H1 (cell line): ENCODE measurements at regions not wholly inside any gene's neighbourhood (a gene's known extent, or its start where the extent isn't known, plus 50 kb on each side); places are given as distances from the start of the nearest gene placed in this dataset.

ENCODE experiments used
- CTCF ChIA-PET: fragments of 300-600 bp; sonication (Branson Sonifier 250); formaldehyde crosslinking; loops from one replicate; lab custom pipeline; 2021; ENCODE audit not compliant: partially characterized antibody; lab: Charles Lee
- POLR2A ChIA-PET: fragments of 300-600 bp; sonication (Branson Sonifier 250); formaldehyde crosslinking; loops from one replicate; lab custom pipeline; 2021; ENCODE audit warnings: inconsistent platforms; ENCODE audit not compliant: partially characterized antibody; lab: Charles Lee
- DNase-seq, 2 experiments: peaks; one replicate each; pipeline versions ENCODE4 v3.0.0 to v3.0.0-alpha.2; 2010 to 2022; ENCODE audit warnings: low spot score in 2 of 2, low read depth in 1 of 2, mixed read lengths in 1 of 2
- FAIRE-seq: peaks from 2 replicates; lab custom pipeline; 2011; peaks lifted over from hg19 to GRCh38; lab: Jason Lieb, UNC
- H2AFZ ChIP-seq: 2 replicates; pipeline ENCODE4 v1.8.1; 2012; ENCODE audit warnings: low read length, inconsistent platforms
- H2AK5ac ChIP-seq: 2 replicates; pipeline ENCODE4 v1.6.1; 2013; ENCODE audit warnings: low read depth, low read length
- H2BK120ac ChIP-seq: replicated peaks from 2 replicates; pipeline ENCODE3; 2013; ENCODE audit warnings: low read depth, low read length, inconsistent platforms
- H2BK12ac ChIP-seq: 2 replicates; pipeline ENCODE4 v1.6.1; 2013; ENCODE audit warnings: low read depth, low read length
- H2BK15ac ChIP-seq: 2 replicates; pipeline ENCODE4 v1.6.1; 2013; ENCODE audit warnings: low read length
- H2BK20ac ChIP-seq: 2 replicates; pipeline ENCODE4 v1.6.1; 2013; ENCODE audit warnings: low read length
- H2BK5ac ChIP-seq: 2 replicates; pipeline ENCODE4 v1.6.1; 2013; ENCODE audit warnings: low read depth, low read length
- H3K14ac ChIP-seq: 2 replicates; pipeline ENCODE4 v1.6.1; 2013; ENCODE audit warnings: inconsistent platforms; ENCODE audit not compliant: insufficient read length
- H3K18ac ChIP-seq: 2 replicates; pipeline ENCODE4 v1.6.1; 2013; ENCODE audit warnings: low read length; ENCODE audit errors: extremely low read depth
- H3K23ac ChIP-seq: 2 replicates; pipeline ENCODE4 v1.6.1; 2013; ENCODE audit warnings: inconsistent platforms; ENCODE audit not compliant: insufficient read length
- H3K23me2 ChIP-seq: 2 replicates; pipeline ENCODE4 v1.6.1; 2013; ENCODE audit warnings: low read depth, low read length
- H3K27ac ChIP-seq: 2 replicates; pipeline ENCODE4 v1.6.1; 2011; ENCODE audit warnings: low read depth, low read length, inconsistent platforms
- H3K27me3 ChIP-seq, 4 experiments: replicated peaks in 1 of 4; 1 replicate in 1 of 4; 2 replicates in 3 of 4; pipeline versions ENCODE4 v1.6.1 to v1.8.1; 2011 to 2013; ENCODE audit warnings: low read length in 3 of 4, mild to moderate bottlenecking in 3 of 4, inconsistent platforms in 2 of 4, mixed read lengths in 2 of 4, moderate library complexity in 1 of 4; ENCODE audit not compliant: control insufficient read depth in 3 of 4, insufficient read depth in 3 of 4; ENCODE audit errors: extremely low read depth in 1 of 4
- H3K36me3 ChIP-seq, 4 experiments: 2 replicates each; pipeline versions ENCODE4 v1.6.1 to v1.8.1; 2011 to 2013; ENCODE audit warnings: mild to moderate bottlenecking in 4 of 4, low read length in 3 of 4, moderate library complexity in 2 of 4, control low read depth in 1 of 4, inconsistent platforms in 1 of 4; ENCODE audit not compliant: insufficient read depth in 4 of 4, control insufficient read depth in 2 of 4
- H3K4ac ChIP-seq: replicated peaks from 2 replicates; pipeline ENCODE3; 2013; ENCODE audit warnings: low read length, low read depth, mixed read lengths, inconsistent platforms; ENCODE audit not compliant: insufficient read length
- H3K4me1 ChIP-seq, 4 experiments: replicated peaks in 1 of 4; 1 replicate in 1 of 4; 2 replicates in 3 of 4; pipeline versions ENCODE4 v1.6.1 to v1.8.1; 2011 to 2013; ENCODE audit warnings: low read length in 3 of 4, inconsistent platforms in 2 of 4, mixed read lengths in 1 of 4; ENCODE audit not compliant: insufficient read depth in 4 of 4, control insufficient read depth in 3 of 4
- H3K4me2 ChIP-seq, 2 experiments: 2 replicates each; pipeline versions ENCODE4 v1.6.1 to v1.8.1; 2011 to 2013; ENCODE audit warnings: low read depth in 2 of 2, low read length in 2 of 2, control low read depth in 1 of 2, inconsistent platforms in 1 of 2, mild to moderate bottlenecking in 1 of 2; ENCODE audit not compliant: insufficient read depth in 1 of 2
- H3K4me3 ChIP-seq, 4 experiments: fragments of 200-600, 300-600 bp in 1 of 4; sonication (generic), shearing (Covaris generic), sonication (Bioruptor Twin) in 1 of 4; 2 replicates each; pipeline versions ENCODE4 v1.5.1 to v1.8.1; 2011 to 2016; ENCODE audit warnings: low read length in 4 of 4, low read depth in 3 of 4, control low read depth in 2 of 4, inconsistent platforms in 2 of 4, mild to moderate bottlenecking in 2 of 4, mixed read lengths in 1 of 4, moderate library complexity in 1 of 4; ENCODE audit not compliant: insufficient read depth in 2 of 4; ENCODE audit errors: extremely low read depth in 1 of 4
- H3K56ac ChIP-seq: replicated peaks from 2 replicates; pipeline ENCODE3; 2013; ENCODE audit warnings: low read depth, mild to moderate bottlenecking, mixed read lengths, low read length, inconsistent platforms; ENCODE audit not compliant: insufficient read length
- H3K79me1 ChIP-seq: 2 replicates; pipeline ENCODE4 v1.6.1; 2013; ENCODE audit warnings: low read depth, low read length, control low read depth
- H3K79me2 ChIP-seq, 2 experiments: 2 replicates each; pipeline versions ENCODE4 v1.6.1 to v1.8.1; 2012 to 2013; ENCODE audit warnings: low read length in 2 of 2, mild to moderate bottlenecking in 2 of 2, inconsistent platforms in 1 of 2; ENCODE audit not compliant: insufficient read depth in 2 of 2, control insufficient read depth in 1 of 2
- H3K9ac ChIP-seq, 4 experiments: replicated peaks in 1 of 4; 1 replicate in 1 of 4; 2 replicates in 3 of 4; pipeline versions ENCODE4 v1.6.1 to v1.8.1; 2011 to 2013; ENCODE audit warnings: low read depth in 3 of 4, low read length in 3 of 4, control low read depth in 2 of 4, mild to moderate bottlenecking in 2 of 4, moderate library complexity in 2 of 4, inconsistent platforms in 1 of 4; ENCODE audit errors: extremely low read depth in 1 of 4
- H3K9me3 ChIP-seq, 2 experiments: 2 replicates each; pipeline versions ENCODE4 v1.6.1 to v1.8.1; 2012 to 2013; ENCODE audit warnings: mild to moderate bottlenecking in 2 of 2, moderate library complexity in 2 of 2, control low read depth in 1 of 2, inconsistent platforms in 1 of 2, low read depth in 1 of 2, low read length in 1 of 2, mixed read lengths in 1 of 2; ENCODE audit not compliant: insufficient read depth in 2 of 2
- H4K20me1 ChIP-seq, 2 experiments: replicated peaks in 1 of 2; 2 replicates each; pipeline versions ENCODE3 to v1.8.1; 2011 to 2013; ENCODE audit warnings: inconsistent platforms in 2 of 2, low read length in 2 of 2, mild to moderate bottlenecking in 1 of 2; ENCODE audit not compliant: insufficient read depth in 2 of 2, control insufficient read depth in 1 of 2
- H4K5ac ChIP-seq: 2 replicates; pipeline ENCODE4 v1.6.1; 2013; ENCODE audit warnings: low read length, low read depth, mixed read lengths, inconsistent platforms; ENCODE audit not compliant: insufficient read length
- H4K8ac ChIP-seq: 2 replicates; pipeline ENCODE4 v1.8.0; 2013; ENCODE audit warnings: mild to moderate bottlenecking, moderate library complexity, low read length, inconsistent platforms; ENCODE audit not compliant: insufficient read depth; ENCODE audit errors: extremely low read depth
- H4K91ac ChIP-seq: replicated peaks from 2 replicates; pipeline ENCODE3; 2013; ENCODE audit warnings: low read length, mixed read lengths, inconsistent platforms; ENCODE audit not compliant: insufficient read length
- CTBP2 ChIP-seq: IDR thresholded peaks from 2 replicates; pipeline ENCODE4 v1.7.0; 2011; ENCODE audit warnings: borderline replicate concordance, mild to moderate bottlenecking, moderate library complexity, mixed read lengths, low read length; ENCODE audit not compliant: insufficient read depth, insufficient read length
- KDM5A ChIP-seq: fragments of 200-600 bp; IDR thresholded peaks from 2 replicates; pipeline ENCODE4 v1.7.1; 2012; ENCODE audit warnings: mild to moderate bottlenecking, low read length, inconsistent platforms, mixed read lengths
- POU5F1 ChIP-seq: IDR thresholded peaks from 2 replicates; pipeline ENCODE4 v1.6.1; 2011; ENCODE audit warnings: low read depth, mild to moderate bottlenecking, low read length, moderate library complexity
- RFX5 ChIP-seq: IDR thresholded peaks from 2 replicates; pipeline ENCODE4 v1.6.1; 2011; ENCODE audit warnings: low read depth, low read length, improper control_type of control experiment, borderline replicate concordance
- RXRA ChIP-seq: IDR thresholded peaks from 2 replicates; pipeline ENCODE4 v1.6.1; 2011; ENCODE audit warnings: low read depth, mild to moderate bottlenecking, low read length, moderate library complexity; ENCODE audit not compliant: insufficient read depth
- SIN3A ChIP-seq, 2 experiments: IDR thresholded peaks in 1 of 2; conservative IDR thresholded peaks in 1 of 2; 2 replicates each; pipeline ENCODE4 v1.6.1; 2011 to 2012; ENCODE audit warnings: low read length in 2 of 2, improper control_type of control experiment in 1 of 2, low read depth in 1 of 2, mild to moderate bottlenecking in 1 of 2
- SP1 ChIP-seq: IDR thresholded peaks from 2 replicates; pipeline ENCODE4 v1.6.1; 2011; ENCODE audit warnings: low read depth, low read length
- TAF1 ChIP-seq: IDR thresholded peaks from 2 replicates; pipeline ENCODE4 v1.6.1; 2011; ENCODE audit warnings: mild to moderate bottlenecking, low read depth, low read length
- TAF7 ChIP-seq: optimal IDR thresholded peaks from 2 replicates; pipeline ENCODE3; 2011; ENCODE audit warnings: low read depth, mild to moderate bottlenecking, inconsistent platforms, low read length, moderate library complexity, borderline replicate concordance
- WGBS, 2 experiments: shearing (Covaris generic) in 1 of 2; methylation state at CpG; one replicate each; pipeline versions ENCODE4 v1.1.6 to v1.1.7; 2013 to 2015; ENCODE audit warnings: low lambda C conversion rate in 2 of 2, mixed read lengths in 2 of 2, inconsistent platforms in 1 of 2, low coverage in 1 of 2, missing lambda C conversion rate in 1 of 2; ENCODE audit not compliant: insufficient replicate concordance in 2 of 2, insufficient coverage in 1 of 2, insufficient read length in 1 of 2; ENCODE audit errors: extremely low coverage in 1 of 2, missing lambda C conversion rate in 1 of 2; 5-methylcytosine and 5-hydroxymethylcytosine counted together
- TF ChIP-seq, protein P1 (sequence below), 3 experiments: IDR thresholded peaks; 1 replicate in 2 of 3; 2 replicates in 1 of 3; pipeline versions ENCODE4 v1.5.1 to v1.6.1; 2011; ENCODE audit warnings: low read length in 3 of 3, mild to moderate bottlenecking in 3 of 3, inconsistent platforms in 2 of 3, low read depth in 1 of 3, moderate library complexity in 1 of 3; ENCODE audit not compliant: insufficient read depth in 1 of 3; ENCODE audit errors: control extremely low read depth in 1 of 3
- TF ChIP-seq, protein P2 (sequence below): IDR thresholded peaks from 2 replicates; pipeline ENCODE4 v1.6.1; 2012; ENCODE audit warnings: inconsistent platforms

DNA sequence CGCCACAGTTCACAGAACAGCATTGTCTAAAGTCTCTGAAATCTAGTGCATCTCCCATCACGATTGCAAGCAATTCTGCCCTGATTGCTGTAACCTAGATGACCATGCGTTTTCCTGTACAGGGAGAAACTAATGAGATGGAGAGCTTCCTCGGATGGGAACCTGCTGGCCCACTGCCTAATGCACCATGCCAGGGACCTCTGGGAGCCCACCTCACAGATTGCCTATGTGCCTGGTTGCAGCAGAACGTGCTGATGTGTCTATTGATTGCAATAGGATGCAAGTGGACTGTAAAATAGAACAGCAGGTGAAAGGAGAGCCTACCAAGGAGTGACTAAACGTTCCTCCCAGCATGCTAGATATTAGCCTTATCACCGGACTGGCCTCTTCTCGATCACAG is 141.0 kb upstream of the RAB12 start:
- Histone ChIP-seq H3K4me2 (no peak overlapping the region), H4K8ac (no peak overlapping the region), H3K27me3 (no peaks in the 10 kb centered on the region), H3K23ac (no peak overlapping the region), H2BK20ac (no peak overlapping the region), H2BK120ac (no peak overlapping the region), H2AFZ (no peak overlapping the region), H3K14ac (no peak overlapping the region), H2AK5ac (no peak overlapping the region), H4K91ac (no peak overlapping the region), H3K23me2 (no peaks in the 10 kb centered on the region), H3K9ac (no peak overlapping the region), H2BK12ac (no peak overlapping the region), H2BK15ac (no peak overlapping the region), H4K20me1 (no peaks in the 10 kb centered on the region), H4K5ac (no peak overlapping the region), H3K18ac (no peak overlapping the region), H3K4me3 (no peak overlapping the region), H3K9me3 (no peaks in the 10 kb centered on the region), H3K79me2 (no peaks in the 10 kb centered on the region), H3K27ac (no peak overlapping the region), H3K56ac (no peak overlapping the region), H3K4ac (no peak overlapping the region), H3K36me3 (no peaks in the 10 kb centered on the region), H3K79me1 (no peaks in the 10 kb centered on the region), H3K4me1 (no peaks in the 10 kb centered on the region; a peak in 1 of 7 replicates), H2BK5ac (no peak overlapping the region)
- ChIA-PET CTCF (interaction anchor here (4.7 to 6.7 kb wide), 2 partner anchors 11 to 18 kb away, joined by 15 to 82 read pairs; no protein-coding TSS in a partner anchor), POLR2A (interaction anchor here (1.0 kb wide), 1 partner anchor 12 kb away, joined by 3 read pairs; no protein-coding TSS in a partner anchor)
- TF ChIP-seq SIN3A (conservative IDR thresholded peaks at IDR 0.05 in 1 of 2, IDR thresholded peaks at IDR 0.05 in 1 of 2; ENCODE audit: low read depth in 1 of 2, low read length in 2 of 2) (no peak), CTBP2 (no peak), TAF1 (no peak), RFX5 (no peak), KDM5A (no peak), SP1 (no peak), RXRA (no peak), TAF7 (no peak), POU5F1 (no peak)
- TF ChIP-seq, protein P1, sequence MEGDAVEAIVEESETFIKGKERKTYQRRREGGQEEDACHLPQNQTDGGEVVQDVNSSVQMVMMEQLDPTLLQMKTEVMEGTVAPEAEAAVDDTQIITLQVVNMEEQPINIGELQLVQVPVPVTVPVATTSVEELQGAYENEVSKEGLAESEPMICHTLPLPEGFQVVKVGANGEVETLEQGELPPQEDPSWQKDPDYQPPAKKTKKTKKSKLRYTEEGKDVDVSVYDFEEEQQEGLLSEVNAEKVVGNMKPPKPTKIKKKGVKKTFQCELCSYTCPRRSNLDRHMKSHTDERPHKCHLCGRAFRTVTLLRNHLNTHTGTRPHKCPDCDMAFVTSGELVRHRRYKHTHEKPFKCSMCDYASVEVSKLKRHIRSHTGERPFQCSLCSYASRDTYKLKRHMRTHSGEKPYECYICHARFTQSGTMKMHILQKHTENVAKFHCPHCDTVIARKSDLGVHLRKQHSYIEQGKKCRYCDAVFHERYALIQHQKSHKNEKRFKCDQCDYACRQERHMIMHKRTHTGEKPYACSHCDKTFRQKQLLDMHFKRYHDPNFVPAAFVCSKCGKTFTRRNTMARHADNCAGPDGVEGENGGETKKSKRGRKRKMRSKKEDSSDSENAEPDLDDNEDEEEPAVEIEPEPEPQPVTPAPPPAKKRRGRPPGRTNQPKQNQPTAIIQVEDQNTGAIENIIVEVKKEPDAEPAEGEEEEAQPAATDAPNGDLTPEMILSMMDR (IDR thresholded peaks at IDR 0.05; ENCODE audit: control extremely low read depth in 1 of 3, insufficient read depth in 1 of 3, low read depth in 1 of 3, low read length in 3 of 3), result no peak
- TF ChIP-seq, protein P2, sequence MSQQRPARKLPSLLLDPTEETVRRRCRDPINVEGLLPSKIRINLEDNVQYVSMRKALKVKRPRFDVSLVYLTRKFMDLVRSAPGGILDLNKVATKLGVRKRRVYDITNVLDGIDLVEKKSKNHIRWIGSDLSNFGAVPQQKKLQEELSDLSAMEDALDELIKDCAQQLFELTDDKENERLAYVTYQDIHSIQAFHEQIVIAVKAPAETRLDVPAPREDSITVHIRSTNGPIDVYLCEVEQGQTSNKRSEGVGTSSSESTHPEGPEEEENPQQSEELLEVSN, result no peak
- DNase-seq (no peak), FAIRE-seq (no peak)
- 89% methylated on average over 8 of the region's 8 CpGs; no CpG with 5 or more reads in 1 of the 2 experiments for WGBS, 2 experiments
